Fibroblast of skin of right quadriceps (primary cell): ENCODE measurements at regions not wholly inside any gene's neighbourhood (a gene's known extent, or its start where the extent isn't known, plus 50 kb on each side); places are given as distances from the start of the nearest gene placed in this dataset.

Source experiments
- DNase-seq: peaks from one replicate; pipeline ENCODE4 v3.0.0-alpha.2; 2013

- no peak for DNase-seq
These were observed 203.7 kb upstream of the EMCN start for GRCh38 chr4:100721490-100721889.

GRCh38 chr4:100721077-100721476 lies 203.3 kb upstream of the EMCN start:
- DNase-seq, result no peak

- no peak for DNase-seq
These were observed 198.6 kb upstream of the EMCN start for GRCh38 chr4:100716416-100716815.

GRCh38 chr4:100708776-100709175 lies 191.0 kb upstream of the EMCN start:
- no peak for DNase-seq

- no peak for DNase-seq
These were observed 190.0 kb upstream of the EMCN start for GRCh38 chr4:100707786-100708185.

- no peak for DNase-seq
These were observed 178.7 kb upstream of the EMCN start for GRCh38 chr4:100696531-100696930.

- DNase-seq, result no peak
These were observed 178.0 kb upstream of the EMCN start for GRCh38 chr4:100695871-100696270.

- no peak for DNase-seq
These were observed 177.3 kb upstream of the EMCN start for GRCh38 chr4:100695039-100695654.

- DNase-seq, result no peak
These were observed 176.6 kb upstream of the EMCN start for GRCh38 chr4:100694467-100694866.

- no peak for DNase-seq
These were observed 173.0 kb upstream of the EMCN start for GRCh38 chr4:100690812-100691211.

- DNase-seq, result no peak
These were observed 170.5 kb upstream of the EMCN start for GRCh38 chr4:100688368-100688767.

GRCh38 chr4:100682477-100683218 lies 164.8 kb upstream of the EMCN start:
- DNase-seq, result no peak

GRCh38 chr4:100681289-100681688 lies 163.5 kb upstream of the EMCN start:
- DNase-seq, result no peak

GRCh38 chr4:100679926-100680325 lies 162.1 kb upstream of the EMCN start:
- DNase-seq, result no peak

- DNase-seq, result no peak
These were observed 157.2 kb upstream of the EMCN start for GRCh38 chr4:100674976-100675375.

GRCh38 chr4:100657187-100657586 lies 139.4 kb upstream of the EMCN start:
- no peak for DNase-seq

- no peak for DNase-seq
These were observed 133.8 kb upstream of the EMCN start for GRCh38 chr4:100651499-100652175.

GRCh38 chr4:100649417-100649816 lies 131.6 kb upstream of the EMCN start:
- no peak for DNase-seq

- no peak for DNase-seq
These were observed 126.3 kb upstream of the EMCN start for GRCh38 chr4:100644150-100644549.

- no peak for DNase-seq
These were observed 123.5 kb upstream of the EMCN start for GRCh38 chr4:100641336-100641735.

- DNase-seq, result no peak
These were observed 118.1 kb upstream of the EMCN start for GRCh38 chr4:100635899-100636298.

GRCh38 chr4:100633269-100633668 lies 115.4 kb upstream of the EMCN start:
- DNase-seq, result no peak

- DNase-seq, result no peak
These were observed 114.3 kb upstream of the EMCN start for GRCh38 chr4:100632163-100632562.

GRCh38 chr4:100631281-100631968 lies 113.6 kb upstream of the EMCN start:
- DNase-seq, result no peak
